GM19035 (cell line): ENCODE measurements at regions not wholly inside any gene's neighbourhood (a gene's known extent, or its start where the extent isn't known, plus 50 kb on each side); places are given as distances from the start of the nearest gene placed in this dataset.
"Not testable (repeated sequence)": the region's sequence is repeated elsewhere in the genome, so short reads cannot be mapped to it uniquely, and the experiment has no call there.

Experiments
- ATAC-seq: cut with Tn5 transposase; IDR thresholded peaks from one replicate; pipeline ENCODE4 v1.9.1; 2021; ENCODE audit not compliant: unreplicated experiment

GRCh38 chr6:20340068-20340848 is 61.4 kb upstream of the E2F3 start:
- no peak for ATAC-seq

GRCh38 chr6:20341096-20341495 is 60.6 kb upstream of the E2F3 start:
- no peak for ATAC-seq

GRCh38 chr6:20341564-20341963 is 60.1 kb upstream of the E2F3 start:
- no peak for ATAC-seq

GRCh38 chr6:20346948-20347347 is 54.7 kb upstream of the E2F3 start:
- not testable (repeated sequence) for ATAC-seq

GRCh38 chr6:20348041-20348440 is 53.6 kb upstream of the E2F3 start:
- no peak for ATAC-seq

GRCh38 chr6:20349225-20349624 is 52.5 kb upstream of the E2F3 start:
- ATAC-seq, result no peak

GRCh38 chr6:20350215-20350614 is 51.5 kb upstream of the E2F3 start:
- ATAC-seq, result no peak

- no peak for ATAC-seq
These were observed 50.1 kb upstream of the E2F3 start for GRCh38 chr6:20351534-20351933.
